Stimulated activated memory B cell treated with anti-CD40 and anti-IgM and Interleukin-4, amounts not matched to agents 10 μg/mL and 1 μg/mL and 100 μg/mL, for 72 hours (primary cell): ENCODE measurements at regions not wholly inside any gene's neighbourhood (a gene's known extent, or its start where the extent isn't known, plus 50 kb on each side); places are given as distances from the start of the nearest gene placed in this dataset.
"Not testable (repeated sequence)": the region's sequence is repeated elsewhere in the genome, so short reads cannot be mapped to it uniquely, and the experiment has no call there.

Experiments used
- ATAC-seq: fragments of 150-1000 bp; cut with Tn5 transposase; 2 replicates; pipeline ENCODE4 v1.10.0; 2021
- H3K27ac Mint-ChIP-seq: one replicate; pipeline ENCODE4 v1.8.0; 2022; ENCODE audit warnings: mild to moderate bottlenecking, mixed read lengths
- H3K27me3 Mint-ChIP-seq: one replicate; pipeline ENCODE4 v1.8.0; 2022; ENCODE audit warnings: mixed read lengths
- H3K36me3 Mint-ChIP-seq: one replicate; pipeline ENCODE4 v1.8.0; 2022; ENCODE audit warnings: mixed read lengths
- H3K4me1 Mint-ChIP-seq: one replicate; pipeline ENCODE4 v1.8.0; 2022; ENCODE audit warnings: mixed read lengths
- H3K4me3 Mint-ChIP-seq: one replicate; pipeline ENCODE4 v1.8.0; 2022; ENCODE audit warnings: mild to moderate bottlenecking, moderate library complexity, mixed read lengths
- H3K9me3 Mint-ChIP-seq: one replicate; pipeline ENCODE4 v1.8.0; 2022; ENCODE audit warnings: mixed read lengths

DNA sequence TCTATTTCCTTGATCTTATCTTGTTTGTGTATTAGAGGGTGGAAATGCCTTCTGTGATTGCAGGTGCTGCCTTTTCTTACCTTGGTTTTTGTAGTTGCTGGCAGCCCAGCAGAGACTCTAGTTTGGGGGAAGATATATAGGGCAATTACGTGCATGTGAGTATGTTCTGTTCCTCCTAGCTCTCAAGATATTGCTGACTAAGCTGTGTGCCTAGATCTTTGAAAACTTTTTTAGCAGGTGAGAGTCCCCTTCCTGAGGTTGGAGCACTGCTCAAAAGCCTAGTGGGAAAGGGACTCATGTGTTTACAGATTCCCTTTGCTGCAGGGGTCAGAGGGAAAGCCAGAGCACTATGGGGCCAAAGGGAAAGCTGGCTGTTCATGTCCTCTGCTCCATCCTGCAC is 136.1 kb downstream of the VSIG4 start:
- H3K27me3 Mint-ChIP-seq: no peaks in the 10 kb centered on the region
- peaks cover 3% of the 10 kb centered on the region for H3K9me3 Mint-ChIP-seq
- H3K27ac Mint-ChIP-seq: no peak overlapping the region
- H3K4me1 Mint-ChIP-seq: peaks cover 8% of the 10 kb centered on the region
- no peak overlapping the region for H3K4me3 Mint-ChIP-seq
- no peaks in the 10 kb centered on the region for H3K36me3 Mint-ChIP-seq
- no peak for ATAC-seq

DNA sequence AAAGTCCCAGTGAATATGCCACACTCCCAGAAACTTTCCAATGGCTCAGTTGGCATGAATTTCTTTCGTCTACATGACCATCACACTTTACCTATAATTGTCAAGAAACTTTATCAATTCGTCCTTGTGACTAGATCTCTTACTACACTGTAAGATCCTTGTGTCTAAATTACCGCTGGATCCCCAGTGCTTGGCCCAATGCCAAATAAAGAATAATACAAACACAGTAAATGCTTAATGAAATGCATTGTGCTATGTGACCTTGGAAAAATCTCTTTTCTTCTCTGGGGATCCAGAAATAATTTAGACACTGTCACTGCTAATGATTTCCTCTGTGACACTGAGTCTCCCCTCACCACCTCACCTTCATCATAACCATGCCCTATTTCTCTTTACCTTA is 137.9 kb downstream of the VSIG4 start:
- H3K27ac Mint-ChIP-seq: no peak overlapping the region
- peaks cover 3% of the 10 kb centered on the region for H3K9me3 Mint-ChIP-seq
- H3K4me3 Mint-ChIP-seq: no peak overlapping the region
- H3K27me3 Mint-ChIP-seq: no peaks in the 10 kb centered on the region
- peaks cover 8% of the 10 kb centered on the region for H3K4me1 Mint-ChIP-seq
- ATAC-seq: no peak
- H3K36me3 Mint-ChIP-seq: no peaks in the 10 kb centered on the region

DNA sequence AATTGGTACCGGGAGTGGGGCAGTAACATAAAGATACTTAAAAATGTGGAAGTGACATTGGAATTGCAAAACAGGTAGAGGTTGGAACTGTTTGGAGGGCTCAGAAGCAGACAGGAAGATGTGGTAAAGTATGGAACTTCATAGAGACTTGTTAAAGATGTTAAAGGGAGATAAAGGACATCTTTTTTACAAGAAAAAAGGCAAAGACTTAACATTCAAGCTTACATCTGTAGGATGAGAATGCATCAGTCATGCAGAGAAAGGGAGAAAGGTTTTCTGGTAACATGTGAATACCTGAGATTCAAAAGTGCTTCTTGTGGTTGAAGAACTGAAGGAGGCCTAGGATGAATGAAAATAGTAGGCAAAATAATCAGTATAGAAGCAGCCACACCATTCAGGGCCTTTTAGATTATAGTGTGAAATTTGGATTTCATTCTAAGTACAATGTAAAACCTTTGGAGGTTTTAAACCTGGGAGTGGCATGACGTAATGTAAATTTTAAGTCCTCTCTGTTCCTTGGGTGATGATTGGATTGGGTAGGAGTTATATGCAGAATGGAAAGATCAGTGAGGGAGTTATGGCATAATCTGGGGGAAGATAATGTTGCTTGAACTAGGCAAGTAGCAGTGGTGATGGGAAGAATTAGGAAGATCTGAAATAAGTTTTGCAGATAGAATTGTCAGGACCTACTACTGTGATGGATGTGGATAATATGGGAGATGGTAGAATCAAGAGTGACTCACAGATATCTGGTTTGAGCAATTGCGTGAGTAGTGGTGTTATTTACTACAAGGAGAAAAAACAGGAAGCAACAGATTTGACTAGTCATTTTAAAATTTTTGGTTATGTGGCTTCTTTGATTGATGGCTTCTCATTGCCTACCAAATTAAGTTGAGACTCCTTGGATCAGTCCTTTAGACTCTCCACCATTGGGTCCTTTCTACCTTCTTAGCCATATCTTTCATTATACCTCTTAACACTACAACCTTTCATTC is 138.7 kb downstream of the VSIG4 start:
- peaks cover 8% of the 10 kb centered on the region for H3K4me1 Mint-ChIP-seq
- no peak overlapping the region for H3K4me3 Mint-ChIP-seq
- H3K27me3 Mint-ChIP-seq: no peaks in the 10 kb centered on the region
- peaks cover 3% of the 10 kb centered on the region for H3K9me3 Mint-ChIP-seq
- no peaks in the 10 kb centered on the region for H3K36me3 Mint-ChIP-seq
- no peak for ATAC-seq
- H3K27ac Mint-ChIP-seq: no peak overlapping the region

DNA sequence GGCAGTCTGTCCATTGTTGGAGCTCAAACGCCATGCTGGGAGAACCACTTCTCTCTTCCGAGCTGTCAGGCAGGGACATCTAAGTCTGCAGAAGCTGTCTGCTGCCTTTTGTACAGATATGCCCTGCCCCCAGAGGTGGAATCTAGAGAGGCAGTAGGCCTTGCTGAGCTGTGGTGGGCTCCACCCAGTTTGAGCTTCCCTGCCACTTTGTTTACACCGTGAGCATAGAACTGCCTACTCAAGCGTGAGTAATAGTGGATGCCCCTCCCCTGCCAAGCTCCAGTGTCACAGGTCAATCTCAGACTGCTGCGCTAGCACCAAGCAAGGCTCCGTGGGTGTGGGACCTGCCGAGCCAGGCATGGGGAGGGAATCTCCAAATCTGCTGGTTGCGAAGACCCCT is 145.7 kb downstream of the VSIG4 start:
- peak overlapping the region; percentile 9 for H3K4me3 Mint-ChIP-seq
- no peaks in the 10 kb centered on the region for H3K27me3 Mint-ChIP-seq
- peaks cover 26% of the 10 kb centered on the region for H3K4me1 Mint-ChIP-seq
- H3K36me3 Mint-ChIP-seq: peaks cover 13% of the 10 kb centered on the region
- H3K9me3 Mint-ChIP-seq: peaks cover 3% of the 10 kb centered on the region
- peak overlapping the region; percentile 76 for H3K27ac Mint-ChIP-seq
- peak; percentile 81 for ATAC-seq

DNA sequence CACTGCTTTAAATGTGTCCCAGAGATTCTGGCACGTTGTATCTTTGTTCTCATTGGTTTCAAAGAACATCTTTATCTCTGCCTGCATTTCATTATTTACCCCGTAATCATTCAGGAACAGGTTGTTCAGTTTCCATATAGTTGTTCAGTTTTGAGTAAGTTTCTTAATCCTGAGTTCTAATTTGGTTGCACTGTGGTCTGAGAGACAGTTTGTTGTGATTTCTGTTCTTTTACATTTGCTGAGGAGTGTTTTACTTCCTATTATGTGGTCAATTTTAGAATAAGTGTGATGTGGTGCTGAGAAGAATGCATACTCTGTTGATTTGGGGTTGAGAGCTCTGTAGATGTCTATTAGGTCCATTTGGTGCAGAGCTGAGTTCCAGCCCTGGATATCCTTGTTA is 148.1 kb downstream of the VSIG4 start:
- not testable (repeated sequence) for ATAC-seq, H3K9me3 Mint-ChIP-seq, H3K27me3 Mint-ChIP-seq, H3K4me3 Mint-ChIP-seq
- Mint-ChIP-seq H3K4me1 (peaks cover 26% of the 10 kb centered on the region), H3K27ac (peak overlapping the region; percentile 68), H3K36me3 (peaks cover 13% of the 10 kb centered on the region)

DNA sequence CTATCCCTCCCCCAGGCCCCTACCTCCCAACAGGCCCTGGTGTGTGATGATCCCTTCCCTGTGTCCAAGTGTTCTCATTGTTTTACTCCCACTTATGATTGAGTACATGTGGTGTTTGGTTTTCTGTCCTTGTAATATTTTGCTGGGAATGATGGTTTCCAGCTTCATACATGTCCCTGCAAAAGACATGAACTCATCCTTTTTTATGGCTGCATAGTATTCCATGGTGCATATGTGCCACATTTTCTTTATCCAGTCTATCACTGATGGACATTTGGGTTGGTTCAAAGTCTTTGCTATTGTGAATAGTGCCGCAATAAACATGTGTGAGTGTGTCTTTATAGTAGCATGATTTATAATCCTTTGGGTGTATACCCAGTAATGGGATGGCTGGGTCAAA is 151.7 kb downstream of the VSIG4 start:
- H3K9me3 Mint-ChIP-seq, H3K27me3 Mint-ChIP-seq, H3K36me3 Mint-ChIP-seq, H3K27ac Mint-ChIP-seq, H3K4me3 Mint-ChIP-seq, ATAC-seq: not testable (repeated sequence)
- H3K4me1 Mint-ChIP-seq: peaks cover 25% of the 10 kb centered on the region

DNA sequence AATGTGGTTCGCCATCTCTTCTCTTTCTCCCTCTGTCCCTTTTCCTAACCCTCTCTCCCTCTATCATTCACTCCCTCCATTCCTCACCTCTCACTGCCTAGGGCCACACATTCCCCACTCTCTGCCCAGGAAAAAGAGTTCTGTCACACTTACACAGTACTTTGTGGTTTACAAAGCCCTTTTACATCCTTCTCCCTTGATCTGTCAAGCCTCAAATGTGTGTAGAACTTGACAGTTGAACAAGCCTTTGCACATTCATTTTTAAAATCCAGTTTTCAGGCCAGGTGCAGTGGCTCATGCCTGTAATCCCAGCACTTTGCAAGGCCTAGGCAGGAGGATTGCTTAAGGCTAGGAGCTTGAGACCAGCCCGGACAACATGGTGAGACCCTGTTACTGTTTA is 156.3 kb downstream of the VSIG4 start:
- no peak overlapping the region for H3K4me3 Mint-ChIP-seq
- no peak for ATAC-seq
- no peaks in the 10 kb centered on the region for H3K9me3 Mint-ChIP-seq
- H3K27ac Mint-ChIP-seq: no peak overlapping the region
- H3K36me3 Mint-ChIP-seq: no peaks in the 10 kb centered on the region
- H3K4me1 Mint-ChIP-seq: peaks cover 13% of the 10 kb centered on the region
- H3K27me3 Mint-ChIP-seq: no peaks in the 10 kb centered on the region

DNA sequence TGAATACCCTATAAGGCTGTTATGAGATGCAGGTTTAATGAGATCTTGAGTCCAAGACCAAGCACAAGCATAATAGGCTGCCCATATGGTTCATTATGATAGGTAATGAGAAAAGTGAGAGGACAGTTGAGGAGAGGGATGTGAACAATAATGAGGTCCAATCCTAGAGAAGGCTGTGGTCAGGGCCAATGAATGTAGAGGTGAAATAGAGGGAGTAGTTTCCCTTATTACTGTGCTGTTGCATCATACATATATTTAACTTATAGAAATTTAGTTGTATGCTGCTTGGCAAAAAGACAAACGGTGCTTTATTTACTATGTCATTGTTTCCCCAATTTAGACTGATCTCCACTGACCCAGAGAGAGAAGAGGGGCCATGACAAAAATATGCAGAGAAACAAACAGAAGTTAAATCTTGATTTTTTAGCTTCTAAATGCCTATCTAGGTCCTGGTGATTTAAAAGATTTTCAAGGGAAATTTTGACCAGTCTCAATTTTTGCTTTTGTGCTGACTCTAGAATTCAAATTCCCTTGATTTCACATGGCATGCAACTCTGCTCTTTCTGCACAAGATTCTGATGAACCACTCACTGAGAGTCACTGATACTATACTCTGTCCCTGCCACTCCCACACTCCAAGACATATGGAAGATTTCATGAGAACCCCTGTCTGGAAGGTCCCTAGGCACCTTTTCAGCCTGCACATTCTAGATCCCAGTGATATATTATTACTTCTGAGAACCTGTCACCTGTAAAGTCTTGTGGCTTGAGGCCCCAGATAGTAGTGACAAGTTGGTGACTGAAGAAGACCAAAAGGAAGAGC is 159.7 kb downstream of the VSIG4 start:
- H3K27me3 Mint-ChIP-seq: no peaks in the 10 kb centered on the region
- H3K4me3 Mint-ChIP-seq: no peak overlapping the region
- no peak overlapping the region for H3K27ac Mint-ChIP-seq
- no peak for ATAC-seq
- H3K4me1 Mint-ChIP-seq: peaks cover 21% of the 10 kb centered on the region
- H3K36me3 Mint-ChIP-seq: no peaks in the 10 kb centered on the region
- no peaks in the 10 kb centered on the region for H3K9me3 Mint-ChIP-seq

DNA sequence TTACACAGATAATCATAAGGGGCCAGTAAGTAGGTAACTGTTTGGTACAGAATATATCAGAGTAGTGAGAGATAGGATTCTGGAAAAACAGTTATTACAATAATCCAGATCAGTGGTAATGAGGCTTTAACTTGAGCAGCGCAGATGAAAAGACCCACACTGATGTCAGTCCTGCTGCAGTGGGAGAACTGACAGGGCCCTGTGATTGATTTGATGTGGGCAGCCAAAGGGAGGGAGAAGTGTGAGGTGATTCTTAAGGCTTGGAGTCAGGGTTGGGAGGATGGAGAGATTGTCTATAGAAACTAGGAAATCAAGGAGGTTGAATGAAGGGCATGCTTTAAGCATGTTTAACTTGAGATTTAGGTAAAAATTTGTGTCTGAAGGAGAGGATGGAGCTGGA is 161.4 kb downstream of the VSIG4 start:
- no peaks in the 10 kb centered on the region for H3K9me3 Mint-ChIP-seq
- H3K27ac Mint-ChIP-seq: no peak overlapping the region
- no peak for ATAC-seq
- no peaks in the 10 kb centered on the region for H3K27me3 Mint-ChIP-seq
- peaks cover 28% of the 10 kb centered on the region for H3K4me1 Mint-ChIP-seq
- H3K4me3 Mint-ChIP-seq: no peak overlapping the region
- no peaks in the 10 kb centered on the region for H3K36me3 Mint-ChIP-seq

DNA sequence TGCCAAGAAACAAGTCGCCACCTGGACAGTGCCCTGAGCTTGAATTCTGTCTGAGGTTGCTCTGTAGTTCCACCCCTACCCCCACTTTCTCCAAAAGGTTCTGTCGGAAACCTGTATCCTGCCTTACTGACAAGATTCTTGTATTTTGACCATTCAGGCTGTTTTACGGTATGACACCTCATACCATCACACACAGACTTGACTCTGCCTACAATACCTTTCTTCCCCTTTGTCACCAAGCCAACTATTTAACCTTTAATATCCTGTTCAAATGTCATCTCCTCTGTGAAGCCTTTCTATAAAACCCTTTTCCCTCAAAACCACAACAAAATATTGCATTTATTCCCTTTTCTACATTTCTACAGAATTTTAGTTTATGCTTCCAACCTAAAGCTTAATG is 161.9 kb downstream of the VSIG4 start:
- no peaks in the 10 kb centered on the region for H3K36me3 Mint-ChIP-seq
- no peak overlapping the region for H3K4me3 Mint-ChIP-seq
- no peaks in the 10 kb centered on the region for H3K27me3 Mint-ChIP-seq
- no peak overlapping the region for H3K27ac Mint-ChIP-seq
- H3K9me3 Mint-ChIP-seq: no peaks in the 10 kb centered on the region
- peaks cover 26% of the 10 kb centered on the region for H3K4me1 Mint-ChIP-seq
- no peak for ATAC-seq

DNA sequence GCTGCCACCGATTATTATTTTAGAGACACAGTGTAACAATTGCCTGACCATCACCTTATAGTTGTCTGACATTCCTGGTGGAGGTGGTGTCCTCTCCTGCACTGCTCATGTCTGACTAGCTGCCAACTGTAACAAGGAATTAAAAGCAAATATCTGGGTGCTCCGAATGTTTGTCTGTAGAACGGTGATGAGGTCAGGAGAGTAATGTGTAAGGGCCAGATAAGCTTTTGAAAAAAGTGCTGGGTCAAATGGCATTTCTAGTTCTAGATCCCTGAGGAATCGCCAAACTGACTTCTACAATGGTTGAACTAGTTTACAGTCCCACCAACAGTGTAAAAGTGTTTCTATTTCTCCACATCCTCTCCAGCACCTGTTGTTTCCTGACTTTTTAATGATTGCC is 164.3 kb downstream of the VSIG4 start:
- not testable (repeated sequence) for ATAC-seq, H3K27ac Mint-ChIP-seq, H3K36me3 Mint-ChIP-seq, H3K27me3 Mint-ChIP-seq, H3K9me3 Mint-ChIP-seq, H3K4me3 Mint-ChIP-seq
- peaks cover 36% of the 10 kb centered on the region for H3K4me1 Mint-ChIP-seq

DNA sequence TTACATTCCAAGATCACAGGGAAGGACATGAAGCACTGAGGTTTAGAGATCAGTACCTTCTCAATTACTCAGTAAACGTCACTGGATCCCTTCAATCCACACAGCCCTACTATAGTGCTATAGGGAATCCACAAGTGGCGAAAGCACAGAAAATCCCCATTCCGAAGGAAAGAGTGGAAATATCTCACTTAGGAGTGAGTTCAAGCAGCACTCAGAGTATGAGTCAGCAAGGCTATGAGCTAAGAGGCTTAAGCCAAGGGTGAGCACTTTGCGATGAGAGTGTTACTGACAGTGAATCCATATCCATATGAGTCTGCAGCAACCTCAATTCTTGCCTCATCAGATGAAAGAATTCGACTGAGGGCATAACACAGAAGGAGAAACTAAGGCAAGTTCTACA is 165.1 kb downstream of the VSIG4 start:
- no peak for ATAC-seq
- peaks cover 36% of the 10 kb centered on the region for H3K4me1 Mint-ChIP-seq
- H3K27me3 Mint-ChIP-seq: no peaks in the 10 kb centered on the region
- H3K27ac Mint-ChIP-seq: peak overlapping the region; percentile 28
- no peak overlapping the region for H3K4me3 Mint-ChIP-seq
- H3K36me3 Mint-ChIP-seq: no peaks in the 10 kb centered on the region
- no peaks in the 10 kb centered on the region for H3K9me3 Mint-ChIP-seq

DNA sequence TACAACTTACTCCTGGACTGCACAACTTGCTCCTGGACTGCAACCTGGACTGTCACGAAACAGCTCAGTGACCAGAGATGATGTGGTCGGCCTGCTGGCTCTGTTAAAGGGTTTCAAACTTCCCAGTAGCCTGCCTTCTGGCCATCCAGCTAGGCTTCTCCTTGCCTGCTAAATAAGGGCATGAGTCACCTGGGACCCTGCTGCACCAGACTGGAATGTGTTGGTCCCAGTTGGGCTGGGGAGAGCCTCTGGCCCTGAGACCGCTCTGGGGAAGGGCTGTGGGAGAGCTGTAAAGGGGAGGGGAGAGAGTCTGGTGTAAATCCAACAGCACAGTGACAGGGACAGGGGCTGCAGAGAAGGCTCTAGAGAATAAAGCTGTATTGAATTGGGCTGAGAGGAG is 165.8 kb downstream of the VSIG4 start:
- Mint-ChIP-seq H3K4me3 (no peak overlapping the region), H3K27ac (peak overlapping the region; percentile 28), H3K36me3 (no peaks in the 10 kb centered on the region), H3K9me3 (no peaks in the 10 kb centered on the region), H3K4me1 (peaks cover 36% of the 10 kb centered on the region), H3K27me3 (no peaks in the 10 kb centered on the region)
- ATAC-seq: no peak

DNA sequence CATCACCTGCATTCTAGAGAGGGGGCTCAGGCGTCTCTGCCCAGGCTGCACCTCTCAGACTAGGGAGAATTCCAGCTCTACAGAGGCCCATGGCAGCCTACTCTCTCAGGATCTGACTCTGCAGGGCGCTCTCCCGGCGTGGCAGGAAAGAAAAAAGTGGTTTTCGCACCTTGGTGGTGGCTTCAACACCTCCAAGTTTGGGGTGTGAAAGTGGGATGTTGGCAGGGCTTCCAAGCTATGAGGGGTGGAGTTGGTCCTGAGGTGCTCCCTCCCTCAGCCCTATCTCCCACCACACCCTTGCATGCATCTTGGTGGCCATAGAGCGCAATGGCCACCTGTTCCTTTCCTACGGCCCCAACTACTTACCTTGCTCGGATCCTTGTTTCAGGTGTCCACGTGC is 166.5 kb downstream of the VSIG4 start:
- no peak for ATAC-seq
- H3K27ac Mint-ChIP-seq: peak overlapping the region; percentile 28

DNA sequence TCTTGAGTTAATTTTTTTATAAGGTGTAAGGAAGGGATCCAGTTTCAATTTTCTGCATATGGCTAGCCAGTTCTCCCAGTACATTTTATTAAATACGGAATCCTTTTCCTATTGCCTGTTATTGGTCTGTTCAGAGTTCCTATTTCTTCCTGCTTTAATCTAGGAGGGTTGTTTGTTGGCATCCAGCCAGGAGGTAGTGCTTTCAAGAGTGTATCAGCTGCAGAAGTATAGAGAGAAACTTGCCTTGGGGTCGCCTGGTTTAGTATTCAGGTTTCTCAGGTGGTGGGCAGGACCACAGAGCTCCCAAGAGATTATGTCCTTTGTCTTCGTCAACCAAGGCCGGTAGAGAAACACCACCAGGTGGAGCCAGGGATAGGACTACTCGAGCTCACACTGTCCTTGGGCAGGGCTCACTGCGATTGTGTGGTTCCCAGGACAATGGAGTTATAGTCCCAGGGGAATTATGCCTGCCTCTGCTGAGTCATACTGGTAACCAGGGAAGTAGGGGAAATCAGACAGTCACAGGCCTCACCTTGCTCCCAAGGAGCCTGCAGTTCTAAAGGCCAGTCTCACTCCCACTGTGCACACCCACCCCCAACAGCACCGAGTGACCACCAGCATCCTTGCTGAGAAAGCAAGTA is 168.1 kb downstream of the VSIG4 start:
- no peak overlapping the region for H3K4me3 Mint-ChIP-seq
- peak overlapping the region; percentile 15 for H3K27ac Mint-ChIP-seq
- no peaks in the 10 kb centered on the region for H3K9me3 Mint-ChIP-seq

More for the DNA sequence above, 166.5 kb downstream of the VSIG4 start:
- H3K4me3 Mint-ChIP-seq: no peak overlapping the region
- H3K9me3 Mint-ChIP-seq: no peaks in the 10 kb centered on the region
- H3K36me3 Mint-ChIP-seq: no peaks in the 10 kb centered on the region
- H3K27me3 Mint-ChIP-seq: no peaks in the 10 kb centered on the region
- H3K4me1 Mint-ChIP-seq: peaks cover 35% of the 10 kb centered on the region

More for the DNA sequence above, 168.1 kb downstream of the VSIG4 start:
- peak; percentile 68 for ATAC-seq
- no peaks in the 10 kb centered on the region for H3K27me3 Mint-ChIP-seq
- no peaks in the 10 kb centered on the region for H3K36me3 Mint-ChIP-seq
- H3K4me1 Mint-ChIP-seq: peaks cover 29% of the 10 kb centered on the region
